Karpas-422 (cell line): ENCODE measurements at regions not wholly inside any gene's neighbourhood (a gene's known extent, or its start where the extent isn't known, plus 50 kb on each side); places are given as distances from the start of the nearest gene placed in this dataset.

Source experiments
- DNase-seq: peaks from one replicate; pipeline ENCODE4 v3.0.0-alpha.2; 2015
- H2AFZ ChIP-seq: fragments of 200-600 bp; sonication (generic); 2 replicates; pipeline ENCODE4 v1.6.1; 2014; ENCODE audit warnings: antibody characterized with exemption, low read length, mixed read lengths
- H3K27ac ChIP-seq: fragments of 200-600 bp; sonication (generic); 2 replicates; pipeline ENCODE4 v1.5.1; 2014; ENCODE audit warnings: mild to moderate bottlenecking, low read length, moderate library complexity
- H3K27me3 ChIP-seq: fragments of 200-600 bp; sonication (generic); 2 replicates; pipeline ENCODE4 v1.6.1; 2014; ENCODE audit warnings: low read length, mixed read lengths
- H3K36me3 ChIP-seq: fragments of 200-600 bp; sonication (generic); 2 replicates; pipeline ENCODE4 v1.6.1; 2014; ENCODE audit warnings: low read length, mixed read lengths; ENCODE audit not compliant: insufficient read depth
- H3K4me1 ChIP-seq: fragments of 200-600 bp; sonication (generic); 2 replicates; pipeline ENCODE4 v1.6.1; 2014; ENCODE audit warnings: mild to moderate bottlenecking, low read length, mixed read lengths
- H3K4me2 ChIP-seq: fragments of 200-600 bp; sonication (generic); 2 replicates; pipeline ENCODE4 v1.6.1; 2014; ENCODE audit warnings: low read length, low read depth, mild to moderate bottlenecking; ENCODE audit not compliant: poor library complexity, severe bottlenecking
- H3K4me3 ChIP-seq: fragments of 200-600 bp; sonication (generic); 2 replicates; pipeline ENCODE4 v1.5.1; 2014; ENCODE audit warnings: mild to moderate bottlenecking, antibody characterized with exemption, low read length, mixed read lengths
- H3K79me2 ChIP-seq: fragments of 200-600 bp; sonication (generic); 2 replicates; pipeline ENCODE4 v1.6.1; 2014; ENCODE audit warnings: mild to moderate bottlenecking, low read length, mixed read lengths
- H3K9ac ChIP-seq: fragments of 200-600 bp; sonication (generic); 2 replicates; pipeline ENCODE4 v1.6.0; 2014; ENCODE audit warnings: low read length
- H3K9me2 ChIP-seq: fragments of 200-600 bp; sonication (generic), shearing (Covaris generic); replicated peaks from 2 replicates; pipeline ENCODE4 v1.6.0; 2014; ENCODE audit warnings: mild to moderate bottlenecking, low read length, moderate library complexity; ENCODE audit not compliant: insufficient read depth
- H3K9me3 ChIP-seq: fragments of 300-700, 200-600 bp; sonication (generic); 2 replicates; pipeline ENCODE4 v1.6.1; 2014; ENCODE audit warnings: low read length, mixed read lengths
- H4K20me1 ChIP-seq: fragments of 200-600 bp; sonication (generic); 2 replicates; pipeline ENCODE4 v1.6.1; 2014; ENCODE audit warnings: mild to moderate bottlenecking, antibody characterized with exemption, low read length, low read depth; ENCODE audit not compliant: insufficient read depth

DNA sequence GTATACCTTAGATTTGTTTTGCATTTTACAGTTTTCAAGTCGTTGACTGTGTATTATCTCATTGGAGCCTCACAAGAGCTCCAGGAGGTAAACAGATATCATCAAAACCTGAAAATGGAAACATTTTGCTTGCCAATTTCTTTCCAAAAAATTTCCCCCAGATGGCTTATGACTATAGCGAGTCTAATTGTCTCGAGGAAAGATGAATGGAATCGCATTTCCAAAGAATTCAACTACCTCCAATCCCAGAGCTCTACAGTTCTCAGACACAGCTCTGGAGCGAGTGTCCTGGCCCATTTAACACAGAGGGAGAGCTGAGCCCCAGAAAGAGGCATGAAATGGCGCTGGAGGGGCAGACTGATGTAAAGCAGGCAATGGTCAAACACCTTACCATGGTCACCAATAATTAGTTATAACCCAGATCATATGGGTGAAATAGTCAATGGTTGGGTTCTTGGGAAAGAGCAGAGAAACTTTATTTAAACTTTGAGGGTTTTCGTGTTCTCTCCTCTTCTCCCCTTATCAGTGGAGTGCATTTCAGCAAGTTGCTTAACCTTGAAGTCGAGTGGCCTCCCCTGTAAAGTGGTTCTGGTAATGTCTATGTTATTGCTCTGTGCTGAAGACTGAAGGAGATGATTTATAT is 168.2 kb downstream of the ZDHHC21 start:
- Histone ChIP-seq H3K4me2 (no peak overlapping the region), H3K79me2 (no peaks in the 10 kb centered on the region), H4K20me1 (peaks cover 3% of the 10 kb centered on the region; the same call in 1 of the 2 replicates), H3K4me1 (peaks cover 5% of the 10 kb centered on the region), H3K9me3 (no peaks in the 10 kb centered on the region), H3K4me3 (no peak overlapping the region), H3K36me3 (no peaks in the 10 kb centered on the region), H3K9ac (no peak overlapping the region), H3K27ac (no peak overlapping the region), H3K27me3 (no peaks in the 10 kb centered on the region), H3K9me2 (no peaks in the 10 kb centered on the region), H2AFZ (no peak overlapping the region)
- no peak for DNase-seq

GRCh38 chr9:14523545-14523944 is 169.7 kb downstream of the ZDHHC21 start:
- Histone ChIP-seq H3K27me3 (no peaks in the 10 kb centered on the region), H3K79me2 (no peaks in the 10 kb centered on the region), H3K9ac (no peak overlapping the region), H2AFZ (no peak overlapping the region), H3K4me1 (no peaks in the 10 kb centered on the region), H4K20me1 (no peaks in the 10 kb centered on the region), H3K36me3 (no peaks in the 10 kb centered on the region), H3K9me3 (no peaks in the 10 kb centered on the region), H3K4me3 (no peak overlapping the region), H3K9me2 (no peaks in the 10 kb centered on the region), H3K4me2 (no peak overlapping the region), H3K27ac (no peak overlapping the region)
- no peak for DNase-seq

DNA sequence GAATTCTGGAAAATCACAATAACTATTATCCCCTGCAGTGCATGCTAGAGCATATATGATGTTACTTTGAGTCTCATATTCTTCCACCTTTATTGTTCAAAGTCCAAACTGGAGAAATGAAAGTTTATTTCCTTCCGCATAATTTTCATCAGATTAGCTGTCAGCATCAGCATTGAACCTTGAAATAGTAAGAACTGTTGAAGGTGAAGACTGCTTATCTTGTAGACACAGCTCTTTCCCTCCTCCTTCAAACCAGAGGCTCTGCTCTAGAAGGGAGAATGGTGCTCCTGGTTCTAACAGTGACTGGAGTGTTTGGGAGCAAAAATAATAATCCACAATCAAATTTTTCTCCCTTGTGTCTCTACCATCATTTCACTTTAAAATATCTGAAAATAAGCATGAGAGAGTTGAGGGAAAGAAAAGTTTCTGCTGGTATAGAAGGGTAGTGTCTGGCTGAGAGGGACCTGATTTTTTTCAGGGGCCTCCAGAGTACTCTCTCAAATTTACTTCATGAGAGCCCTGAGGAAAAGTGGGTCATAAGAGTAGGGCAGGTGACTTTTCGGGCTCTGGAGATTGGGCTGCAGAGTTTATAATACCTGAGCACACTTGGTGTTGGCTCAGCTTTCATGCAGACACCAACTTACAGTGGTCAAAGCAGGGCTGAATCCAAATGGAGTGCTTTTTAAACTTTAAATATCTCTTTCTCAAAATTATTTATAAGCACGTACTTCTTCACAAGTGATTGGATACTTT is 170.4 kb downstream of the ZDHHC21 start:
- H3K36me3 ChIP-seq, result no peaks in the 10 kb centered on the region
- no peak overlapping the region for H3K27ac ChIP-seq
- no peaks in the 10 kb centered on the region for H3K9me2 ChIP-seq
- H3K4me3 ChIP-seq, result no peak overlapping the region
- H4K20me1 ChIP-seq, result no peaks in the 10 kb centered on the region
- H3K9me3 ChIP-seq, result no peaks in the 10 kb centered on the region
- no peaks in the 10 kb centered on the region for H3K27me3 ChIP-seq
- DNase-seq, result no peak
- no peaks in the 10 kb centered on the region for H3K79me2 ChIP-seq
- H2AFZ ChIP-seq, result no peak overlapping the region
- no peak overlapping the region for H3K4me2 ChIP-seq
- H3K9ac ChIP-seq, result no peak overlapping the region
- H3K4me1 ChIP-seq, result peaks cover 6% of the 10 kb centered on the region

DNA sequence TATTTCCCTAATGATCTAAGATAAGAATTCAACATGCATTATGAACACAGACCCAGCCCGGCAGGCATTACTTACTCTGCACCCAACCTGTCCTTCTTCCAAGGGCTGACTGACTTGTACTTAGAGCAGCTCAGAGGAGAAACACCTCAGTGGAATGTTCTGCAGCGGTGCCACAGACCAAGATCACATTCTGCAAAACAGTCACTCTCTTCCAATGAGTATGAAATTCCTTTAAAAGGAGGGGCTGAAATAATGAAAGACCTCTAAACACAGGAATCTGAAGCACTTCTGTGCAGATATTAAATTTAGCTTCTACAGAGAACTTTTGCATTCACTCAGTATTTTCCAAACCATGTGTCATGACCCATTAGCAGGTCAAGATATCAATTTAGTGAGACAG is 172.9 kb downstream of the ZDHHC21 start:
- H3K27ac ChIP-seq, result no peak overlapping the region
- no peaks in the 10 kb centered on the region for H3K27me3 ChIP-seq
- no peak for DNase-seq
- no peak overlapping the region for H3K9ac ChIP-seq
- H3K9me2 ChIP-seq, result no peaks in the 10 kb centered on the region
- H3K79me2 ChIP-seq, result no peaks in the 10 kb centered on the region
- H3K36me3 ChIP-seq, result no peaks in the 10 kb centered on the region
- H3K4me1 ChIP-seq, result peaks cover 11% of the 10 kb centered on the region
- no peaks in the 10 kb centered on the region for H3K9me3 ChIP-seq
- no peak overlapping the region for H2AFZ ChIP-seq
- no peak overlapping the region for H3K4me3 ChIP-seq
- no peak overlapping the region for H3K4me2 ChIP-seq
- no peaks in the 10 kb centered on the region for H4K20me1 ChIP-seq

GRCh38 chr9:14517154-14517906 is 175.9 kb downstream of the ZDHHC21 start:
- H3K27me3 ChIP-seq, result no peaks in the 10 kb centered on the region
- H3K9me2 ChIP-seq, result no peaks in the 10 kb centered on the region
- H3K9me3 ChIP-seq, result no peaks in the 10 kb centered on the region
- no peak overlapping the region for H3K27ac ChIP-seq
- DNase-seq, result no peak
- no peak overlapping the region for H2AFZ ChIP-seq
- H3K79me2 ChIP-seq, result no peaks in the 10 kb centered on the region
- H3K4me1 ChIP-seq, result peaks cover 11% of the 10 kb centered on the region
- H3K36me3 ChIP-seq, result no peaks in the 10 kb centered on the region
- no peak overlapping the region for H3K9ac ChIP-seq
- H3K4me2 ChIP-seq, result no peak overlapping the region
- H3K4me3 ChIP-seq, result no peak overlapping the region
- H4K20me1 ChIP-seq, result no peaks in the 10 kb centered on the region

DNA sequence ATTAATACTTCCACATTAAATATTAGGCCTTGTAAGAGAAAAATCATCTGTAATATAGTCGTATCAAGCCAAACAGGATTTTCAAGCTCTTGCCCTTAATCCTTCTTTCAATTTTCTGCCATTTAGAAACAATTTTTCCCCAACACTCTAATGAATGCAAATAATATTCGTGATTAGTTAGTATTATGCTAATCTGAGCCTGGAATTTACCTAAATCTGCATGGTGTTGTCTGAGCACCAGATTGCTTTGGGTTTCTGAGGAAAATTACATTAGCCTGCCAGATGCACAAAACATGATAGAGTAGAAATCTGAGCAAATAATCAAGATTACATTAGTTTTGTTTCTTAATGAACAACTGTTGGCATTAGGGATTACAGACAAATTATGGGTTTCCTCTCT is 176.6 kb downstream of the ZDHHC21 start:
- H3K27me3 ChIP-seq, result no peaks in the 10 kb centered on the region
- H2AFZ ChIP-seq, result no peak overlapping the region
- H3K9me3 ChIP-seq, result no peaks in the 10 kb centered on the region
- no peaks in the 10 kb centered on the region for H3K79me2 ChIP-seq
- H4K20me1 ChIP-seq, result no peaks in the 10 kb centered on the region
- DNase-seq, result no peak
- H3K9me2 ChIP-seq, result no peaks in the 10 kb centered on the region
- no peaks in the 10 kb centered on the region for H3K36me3 ChIP-seq
- no peak overlapping the region for H3K4me2 ChIP-seq
- no peak overlapping the region for H3K4me3 ChIP-seq
- peaks cover 11% of the 10 kb centered on the region for H3K4me1 ChIP-seq
- no peak overlapping the region for H3K9ac ChIP-seq
- no peak overlapping the region for H3K27ac ChIP-seq

GRCh38 chr9:14515571-14516198 is 177.5 kb downstream of the ZDHHC21 start:
- no peak overlapping the region for H3K4me3 ChIP-seq
- no peaks in the 10 kb centered on the region for H3K79me2 ChIP-seq
- H3K4me1 ChIP-seq, result peaks cover 11% of the 10 kb centered on the region
- H3K27ac ChIP-seq, result no peak overlapping the region
- no peak overlapping the region for H2AFZ ChIP-seq
- no peaks in the 10 kb centered on the region for H4K20me1 ChIP-seq
- H3K9me2 ChIP-seq, result no peaks in the 10 kb centered on the region
- no peak for DNase-seq
- no peak overlapping the region for H3K9ac ChIP-seq
- no peak overlapping the region for H3K4me2 ChIP-seq
- no peaks in the 10 kb centered on the region for H3K27me3 ChIP-seq
- no peaks in the 10 kb centered on the region for H3K9me3 ChIP-seq
- no peaks in the 10 kb centered on the region for H3K36me3 ChIP-seq

DNA sequence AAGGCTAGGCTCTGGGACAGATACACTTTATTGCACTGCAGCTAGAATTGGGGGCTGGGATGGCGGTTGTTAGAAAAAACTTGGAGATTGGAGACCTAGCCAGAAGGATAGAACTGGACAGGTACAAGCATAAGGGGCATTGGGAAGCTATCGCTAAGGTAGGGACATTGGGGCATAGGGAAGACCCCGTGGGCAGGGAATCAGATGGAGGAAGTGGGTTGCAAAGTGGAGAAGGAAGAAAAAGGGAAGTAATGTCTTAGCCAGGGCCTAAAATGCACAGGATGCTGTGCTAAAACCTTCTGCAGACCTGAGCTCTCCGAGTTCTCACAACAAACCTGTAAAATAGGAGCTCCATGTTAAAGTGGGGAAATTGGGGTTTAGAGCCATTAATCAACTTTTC is 178.2 kb downstream of the ZDHHC21 start:
- Histone ChIP-seq H3K27ac (no peak overlapping the region), H3K79me2 (no peaks in the 10 kb centered on the region), H3K4me1 (peaks cover 11% of the 10 kb centered on the region), H3K27me3 (no peaks in the 10 kb centered on the region), H3K9me3 (no peaks in the 10 kb centered on the region), H3K4me3 (no peak overlapping the region), H2AFZ (no peak overlapping the region), H3K4me2 (no peak overlapping the region), H4K20me1 (no peaks in the 10 kb centered on the region), H3K9me2 (no peaks in the 10 kb centered on the region), H3K9ac (no peak overlapping the region), H3K36me3 (no peaks in the 10 kb centered on the region)
- DNase-seq, result no peak
